Gastroesophageal sphincter (tissue), 4 donors: ENCODE measurements at regions not wholly inside any gene's neighbourhood (a gene's known extent, or its start where the extent isn't known, plus 50 kb on each side); places are given as distances from the start of the nearest gene placed in this dataset.
A peak's percentile ranks its signal among the peaks of the same experiment; 100 is the strongest.

Experiments
- ATAC-seq: fragments of 150-250 bp; one replicate; pipeline ENCODE4 v1.9.1; 2016; ENCODE audit warnings: mild to moderate bottlenecking, moderate library complexity
- H3K27ac ChIP-seq, 4 donors: fragments of 200-600 bp; sonication (generic) in 3 of 4; 1 replicate in 3 of 4; 2 replicates in 1 of 4; pipeline ENCODE4 v1.5.1; 2016 to 2019
- H3K27me3 ChIP-seq: fragments of 200-600 bp; sonication (generic); one replicate; pipeline ENCODE4 v1.5.1; 2019
- H3K36me3 ChIP-seq, 2 donors: fragments of 200-600 bp; sonication (generic); one replicate each; pipeline ENCODE4 v1.5.1; 2019; ENCODE audit warnings: control low read depth in 1 of 2
- H3K4me1 ChIP-seq, 3 donors: fragments of 200-600 bp; sonication (generic); 1 replicate in 2 of 3; 2 replicates in 1 of 3; pipeline ENCODE4 v1.5.1; 2016 to 2019; ENCODE audit warnings: control low read depth in 2 of 3
- H3K4me3 ChIP-seq, 2 donors: fragments of 200-600 bp; sonication (generic); one replicate each; pipeline ENCODE4 v1.5.1; 2019; ENCODE audit warnings: mild to moderate bottlenecking in 1 of 2, moderate library complexity in 1 of 2
- H3K9me3 ChIP-seq, 3 donors: fragments of 200-600 bp; sonication (generic); one replicate each; pipeline ENCODE4 v1.5.1; 2017 to 2019; ENCODE audit warnings: control low read depth in 2 of 3
- EP300 ChIP-seq: sonication (generic); formaldehyde crosslinking; IDR thresholded peaks from one replicate; pipeline ENCODE4 v1.6.1; 2017; ENCODE audit warnings: antibody characterized with exemption, mild to moderate bottlenecking
- POLR2A ChIP-seq, 2 donors: fragments of 450-650 bp; IDR thresholded peaks; one replicate each; pipeline ENCODE4 v1.6.1; 2017; ENCODE audit warnings: antibody characterized with exemption in 2 of 2, mild to moderate bottlenecking in 2 of 2, moderate library complexity in 1 of 2
- POLR2AphosphoS5 ChIP-seq: sonication (generic); formaldehyde crosslinking; IDR thresholded peaks from one replicate; pipeline ENCODE4 v1.6.1; 2017; ENCODE audit warnings: antibody characterized with exemption
- WGBS, 2 donors: methylation state at CpG; one replicate each; pipeline ENCODE4 v1.1.5; 2018; ENCODE audit warnings: low coverage in 1 of 2; 5-methylcytosine and 5-hydroxymethylcytosine counted together
- TF ChIP-seq, protein P1 (sequence below), 4 experiments: fragments of 200-600 bp in 2 of 4; fragments of 450-650 bp in 2 of 4; sonication (generic) in 1 of 4; IDR thresholded peaks; one replicate each; pipeline ENCODE4 v1.5.1; 2017 to 2019; ENCODE audit warnings: antibody characterized with exemption in 4 of 4, mild to moderate bottlenecking in 2 of 4, moderate library complexity in 2 of 4

DNA sequence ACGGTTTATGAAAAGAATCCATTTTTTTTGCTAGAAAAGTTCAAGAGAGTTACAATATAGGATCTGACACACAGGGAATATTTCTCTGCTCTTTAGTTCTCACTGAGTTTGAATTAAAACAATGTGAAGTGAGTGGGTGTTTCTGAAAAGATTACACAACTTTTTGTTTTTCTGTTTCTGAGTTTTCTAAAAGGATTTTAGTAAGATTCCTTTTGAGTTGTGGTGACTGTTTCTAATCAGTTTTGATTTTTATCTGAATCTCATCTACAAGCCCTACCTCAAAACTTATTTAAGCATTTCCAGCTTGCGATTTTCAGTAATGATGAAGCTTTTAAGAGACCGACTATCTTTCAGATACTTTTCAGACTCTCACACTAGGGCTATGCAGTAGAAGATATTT, 141.7 kb downstream of the GPAT3 start:
- no peak for ATAC-seq
- Histone ChIP-seq H3K36me3 (no peaks in the 10 kb centered on the region), H3K4me1 (no peaks in the 10 kb centered on the region), H3K9me3 (no peaks in the 10 kb centered on the region), H3K27me3 (no peaks in the 10 kb centered on the region), H3K4me3 (no peak overlapping the region), H3K27ac (peak overlapping the region in 1 of 4 donors; percentile 1)
- no peak for TF ChIP-seq POLR2A (IDR thresholded peaks at IDR 0.05)
- TF ChIP-seq, protein P1, sequence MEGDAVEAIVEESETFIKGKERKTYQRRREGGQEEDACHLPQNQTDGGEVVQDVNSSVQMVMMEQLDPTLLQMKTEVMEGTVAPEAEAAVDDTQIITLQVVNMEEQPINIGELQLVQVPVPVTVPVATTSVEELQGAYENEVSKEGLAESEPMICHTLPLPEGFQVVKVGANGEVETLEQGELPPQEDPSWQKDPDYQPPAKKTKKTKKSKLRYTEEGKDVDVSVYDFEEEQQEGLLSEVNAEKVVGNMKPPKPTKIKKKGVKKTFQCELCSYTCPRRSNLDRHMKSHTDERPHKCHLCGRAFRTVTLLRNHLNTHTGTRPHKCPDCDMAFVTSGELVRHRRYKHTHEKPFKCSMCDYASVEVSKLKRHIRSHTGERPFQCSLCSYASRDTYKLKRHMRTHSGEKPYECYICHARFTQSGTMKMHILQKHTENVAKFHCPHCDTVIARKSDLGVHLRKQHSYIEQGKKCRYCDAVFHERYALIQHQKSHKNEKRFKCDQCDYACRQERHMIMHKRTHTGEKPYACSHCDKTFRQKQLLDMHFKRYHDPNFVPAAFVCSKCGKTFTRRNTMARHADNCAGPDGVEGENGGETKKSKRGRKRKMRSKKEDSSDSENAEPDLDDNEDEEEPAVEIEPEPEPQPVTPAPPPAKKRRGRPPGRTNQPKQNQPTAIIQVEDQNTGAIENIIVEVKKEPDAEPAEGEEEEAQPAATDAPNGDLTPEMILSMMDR (IDR thresholded peaks at IDR 0.05): no peak
- no peak for TF ChIP-seq EP300
- TF ChIP-seq POLR2AphosphoS5: no peak
- 40 to 51% methylated on average over 3 of the region's 3 CpGs for WGBS, 2 donors

DNA sequence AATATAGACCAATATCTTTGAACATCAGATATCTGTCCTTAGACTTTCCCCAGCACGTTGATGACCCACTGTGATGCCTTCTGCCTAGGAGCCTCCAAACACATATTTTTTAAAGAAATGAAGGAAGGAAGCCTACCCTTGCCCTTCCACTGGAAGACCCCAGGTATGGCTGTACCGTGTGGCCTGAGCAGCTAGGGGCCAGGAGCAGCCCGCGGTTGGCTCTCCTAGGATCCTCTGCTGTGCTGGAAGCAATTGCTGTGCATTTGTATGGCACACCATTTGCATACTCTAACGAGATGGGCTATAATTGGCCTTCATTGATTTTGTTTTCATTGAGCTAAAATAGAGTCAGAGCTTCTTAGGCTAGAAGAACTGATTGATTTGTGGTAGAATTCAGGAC, 128.8 kb downstream of the GPAT3 start:
- no peak for ATAC-seq
- Histone ChIP-seq H3K27ac (no peak overlapping the region), H3K27me3 (peaks cover 4% of the 10 kb centered on the region), H3K4me3 (no peak overlapping the region), H3K36me3 (no peaks in the 10 kb centered on the region), H3K9me3 (no peaks in the 10 kb centered on the region), H3K4me1 (no peaks in the 10 kb centered on the region)
- no peak for TF ChIP-seq EP300
- no peak for TF ChIP-seq POLR2AphosphoS5
- no peak for TF ChIP-seq POLR2A (IDR thresholded peaks at IDR 0.05)
- TF ChIP-seq, protein P1 (IDR thresholded peaks at IDR 0.05): no peak
- WGBS, 2 donors: 76 to 87% methylated on average over 4 of the region's 5 CpGs

DNA sequence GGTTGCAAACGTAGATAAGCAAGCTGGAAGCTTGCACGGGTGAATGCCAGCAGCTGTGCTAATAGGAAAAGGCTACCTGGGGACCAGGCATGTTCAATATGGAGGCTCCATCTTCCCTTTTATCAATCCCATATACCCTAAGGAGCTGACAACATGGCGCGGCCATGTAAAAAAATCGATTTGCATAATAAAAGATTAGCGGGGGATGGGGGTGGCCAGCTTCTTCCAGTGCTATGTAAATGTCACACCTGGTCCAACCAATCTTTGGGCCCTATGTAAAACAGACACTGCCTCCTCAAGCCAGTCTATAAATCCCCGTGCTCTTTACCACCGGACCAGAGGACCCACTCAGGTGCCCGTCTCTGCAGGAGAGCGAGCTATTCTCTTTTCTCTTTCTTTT, 128.2 kb downstream of the GPAT3 start:
- H3K4me1 ChIP-seq: no peaks in the 10 kb centered on the region
- no peaks in the 10 kb centered on the region for H3K36me3 ChIP-seq
- ATAC-seq: no peak
- TF ChIP-seq POLR2A (IDR thresholded peaks at IDR 0.05) (no peak), POLR2AphosphoS5 (no peak), EP300 (no peak)
- TF ChIP-seq, protein P1 (IDR thresholded peaks at IDR 0.05): no peak
- H3K27ac ChIP-seq: no peak overlapping the region
- WGBS, 2 donors: 84 to 94% methylated on average over 8 to 9 of the region's 10 CpGs
- no peaks in the 10 kb centered on the region for H3K9me3 ChIP-seq
- H3K27me3 ChIP-seq: peaks cover 4% of the 10 kb centered on the region
- no peak overlapping the region for H3K4me3 ChIP-seq

DNA sequence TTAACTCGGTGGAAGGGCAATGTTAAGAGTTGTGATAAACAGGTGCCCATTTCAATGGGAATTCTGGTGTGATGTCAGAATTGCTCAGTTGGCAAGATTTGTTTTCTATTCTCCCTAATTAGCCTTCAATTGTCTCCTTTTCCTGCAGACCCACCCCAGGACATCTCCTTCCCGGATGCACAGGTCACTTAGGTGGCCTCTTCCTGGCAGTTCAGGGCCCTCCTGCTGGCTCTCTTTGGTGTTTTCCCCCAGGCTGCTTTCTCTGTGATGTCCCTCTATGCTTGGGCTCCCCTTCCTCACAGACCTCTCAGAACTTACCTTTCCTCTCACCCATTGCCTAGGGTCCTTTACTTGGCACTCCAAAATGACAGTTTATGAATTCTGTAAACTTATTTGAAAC, 126.3 kb downstream of the GPAT3 start:
- no peak for TF ChIP-seq POLR2AphosphoS5
- no peak for TF ChIP-seq POLR2A (IDR thresholded peaks at IDR 0.05)
- 82 to 88% methylated on average over 1 to 2 of the region's 2 CpGs for WGBS, 2 donors
- no peak overlapping the region for H3K4me3 ChIP-seq

DNA sequence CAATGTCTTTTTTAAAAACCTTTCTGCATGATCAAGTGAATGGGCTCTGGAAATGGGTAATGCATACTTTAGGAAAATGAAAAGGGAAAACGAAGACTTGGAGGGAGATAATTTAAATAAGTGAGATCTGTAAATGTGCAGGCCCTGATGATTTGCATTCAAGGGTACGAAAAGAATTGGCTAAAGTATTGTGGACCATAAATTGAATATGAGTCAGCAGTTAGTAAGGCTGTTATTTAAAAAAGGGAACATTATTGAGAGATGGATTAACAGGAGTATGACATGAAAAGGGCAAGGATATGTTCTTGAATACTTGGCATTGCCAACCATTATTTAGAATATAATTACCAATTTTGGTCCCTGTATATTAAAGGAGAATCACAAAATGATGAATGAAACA, 125.5 kb downstream of the GPAT3 start:
- Histone ChIP-seq H3K4me3 (no peak overlapping the region), H3K27me3 (peaks cover under 1% of the 10 kb centered on the region), H3K27ac (no peak overlapping the region), H3K36me3 (no peaks in the 10 kb centered on the region), H3K9me3 (no peaks in the 10 kb centered on the region), H3K4me1 (no peaks in the 10 kb centered on the region)
- 81 to 100% methylated on average over 2 of the region's 2 CpGs for WGBS, 2 donors
- no peak for ATAC-seq
- TF ChIP-seq, protein P1 (IDR thresholded peaks at IDR 0.05): no peak
- TF ChIP-seq POLR2A (IDR thresholded peaks at IDR 0.05) (no peak), EP300 (no peak), POLR2AphosphoS5 (no peak)

More for the DNA sequence above, 126.3 kb downstream of the GPAT3 start:
- Histone ChIP-seq H3K4me1 (no peaks in the 10 kb centered on the region), H3K36me3 (no peaks in the 10 kb centered on the region), H3K27ac (no peak overlapping the region), H3K27me3 (peaks cover 4% of the 10 kb centered on the region), H3K9me3 (no peaks in the 10 kb centered on the region)
- ATAC-seq: no peak
